Mesenchymal stem cell (in vitro differentiated cells and primary cell): ENCODE measurements at regions not wholly inside any gene's neighbourhood (a gene's known extent, or its start where the extent isn't known, plus 50 kb on each side); places are given as distances from the start of the nearest gene placed in this dataset.
A peak's percentile ranks its signal among the peaks of the same experiment; 100 is the strongest.

ENCODE experiments used
- DNase-seq: peaks from one replicate; pipeline ENCODE4 v3.0.0-alpha.2; 2013
- H2AFZ ChIP-seq: one replicate; pipeline ENCODE4 v1.6.1; 2013; ENCODE audit warnings: low read depth, mild to moderate bottlenecking, control low read depth, inconsistent platforms, low read length, moderate library complexity
- H2AK5ac ChIP-seq: 2 replicates; pipeline ENCODE4 v1.6.1; 2013; ENCODE audit warnings: low read length, moderate library complexity, mild to moderate bottlenecking, inconsistent platforms; ENCODE audit not compliant: severe bottlenecking
- H2BK120ac ChIP-seq: one replicate; pipeline ENCODE4 v1.6.1; 2013; ENCODE audit warnings: low read depth, mild to moderate bottlenecking, inconsistent platforms, low read length, moderate library complexity
- H2BK12ac ChIP-seq, 2 experiments: one replicate each; pipeline ENCODE4 v1.6.1; 2013; ENCODE audit warnings: inconsistent platforms in 2 of 2, low read length in 2 of 2, mild to moderate bottlenecking in 2 of 2, moderate library complexity in 2 of 2, control low read depth in 1 of 2
- H2BK15ac ChIP-seq: one replicate; pipeline ENCODE4 v1.6.1; 2013; ENCODE audit warnings: mild to moderate bottlenecking, low read depth, inconsistent platforms; ENCODE audit not compliant: poor library complexity, severe bottlenecking
- H2BK5ac ChIP-seq: 2 replicates; pipeline ENCODE4 v1.6.1; 2013; ENCODE audit warnings: low read depth, mild to moderate bottlenecking, low read length, control low read depth, inconsistent platforms; ENCODE audit not compliant: poor library complexity, severe bottlenecking
- H3K14ac ChIP-seq, 2 experiments: one replicate each; pipeline ENCODE4 v1.6.1; 2013; ENCODE audit warnings: inconsistent platforms in 2 of 2, low read length in 2 of 2, control low read depth in 1 of 2, mild to moderate bottlenecking in 1 of 2, moderate library complexity in 1 of 2
- H3K18ac ChIP-seq, 2 experiments: one replicate each; pipeline ENCODE4 v1.6.1; 2013; ENCODE audit warnings: inconsistent platforms in 2 of 2, low read length in 2 of 2, control low read depth in 1 of 2, low read depth in 1 of 2, mild to moderate bottlenecking in 1 of 2
- H3K23ac ChIP-seq, 2 experiments: one replicate each; pipeline ENCODE4 v1.6.1; 2013; ENCODE audit warnings: inconsistent platforms in 2 of 2, low read length in 2 of 2, mild to moderate bottlenecking in 2 of 2, moderate library complexity in 2 of 2, control low read depth in 1 of 2
- H3K27ac ChIP-seq: 2 replicates; pipeline ENCODE4 v1.5.1; 2013; ENCODE audit warnings: mild to moderate bottlenecking, moderate library complexity, low read length, control low read depth, inconsistent platforms; ENCODE audit not compliant: poor library complexity, severe bottlenecking
- H3K27me3 ChIP-seq, 2 experiments: 2 replicates each; pipeline versions ENCODE4 v1.6.1 to v1.7.0; 2013; ENCODE audit warnings: low read length in 2 of 2, mild to moderate bottlenecking in 2 of 2, moderate library complexity in 2 of 2, control low read depth in 1 of 2, inconsistent platforms in 1 of 2; ENCODE audit not compliant: control insufficient read depth in 1 of 2, insufficient read depth in 1 of 2
- H3K36me3 ChIP-seq, 2 experiments: 2 replicates each; pipeline versions ENCODE4 v1.6.1 to v1.7.0; 2013; ENCODE audit warnings: low read length in 2 of 2, control low read depth in 1 of 2, inconsistent platforms in 1 of 2, low read depth in 1 of 2, mild to moderate bottlenecking in 1 of 2; ENCODE audit not compliant: insufficient read depth in 2 of 2, control insufficient read depth in 1 of 2
- H3K4ac ChIP-seq, 2 experiments: one replicate each; pipeline ENCODE4 v1.6.1; 2013; ENCODE audit warnings: inconsistent platforms in 2 of 2, low read length in 2 of 2, mild to moderate bottlenecking in 2 of 2, moderate library complexity in 2 of 2, control low read depth in 1 of 2, low read depth in 1 of 2
- H3K4me1 ChIP-seq: 2 replicates; pipeline ENCODE4 v1.6.1; 2013; ENCODE audit warnings: low read depth, low read length, control low read depth; ENCODE audit not compliant: control insufficient read depth, insufficient read depth
- H3K4me2 ChIP-seq: 2 replicates; pipeline ENCODE4 v1.6.1; 2013; ENCODE audit warnings: low read length, mild to moderate bottlenecking, inconsistent platforms; ENCODE audit not compliant: poor library complexity, severe bottlenecking
- H3K4me3 ChIP-seq, 2 experiments: 2 replicates each; pipeline versions ENCODE4 v1.5.1 to v1.7.0; 2013; ENCODE audit warnings: low read length in 2 of 2, mild to moderate bottlenecking in 2 of 2, control low read depth in 1 of 2, low read depth in 1 of 2; ENCODE audit not compliant: insufficient read depth in 1 of 2
- H3K79me1 ChIP-seq: replicated peaks from 2 replicates; pipeline ENCODE4 v1.6.1; 2013; ENCODE audit warnings: mild to moderate bottlenecking, control low read depth, low read length, inconsistent platforms; ENCODE audit not compliant: poor library complexity, severe bottlenecking
- H3K9ac ChIP-seq: 2 replicates; pipeline ENCODE4 v1.7.0; 2013; ENCODE audit warnings: mild to moderate bottlenecking, low read length, moderate library complexity
- H3K9me3 ChIP-seq: 2 replicates; pipeline ENCODE4 v1.7.0; 2013; ENCODE audit warnings: mild to moderate bottlenecking, low read length; ENCODE audit not compliant: control insufficient read depth
- H4K8ac ChIP-seq: one replicate; pipeline ENCODE4 v1.6.1; 2013; ENCODE audit warnings: inconsistent platforms, mild to moderate bottlenecking, low read length, moderate library complexity
- H4K91ac ChIP-seq: one replicate; pipeline ENCODE4 v1.6.1; 2013; ENCODE audit warnings: mild to moderate bottlenecking, low read length, inconsistent platforms
- WGBS: methylation state at CpG from one replicate; pipeline ENCODE4 v1.1.7; 2013; ENCODE audit warnings: mixed read lengths; 5-methylcytosine and 5-hydroxymethylcytosine counted together

DNA sequence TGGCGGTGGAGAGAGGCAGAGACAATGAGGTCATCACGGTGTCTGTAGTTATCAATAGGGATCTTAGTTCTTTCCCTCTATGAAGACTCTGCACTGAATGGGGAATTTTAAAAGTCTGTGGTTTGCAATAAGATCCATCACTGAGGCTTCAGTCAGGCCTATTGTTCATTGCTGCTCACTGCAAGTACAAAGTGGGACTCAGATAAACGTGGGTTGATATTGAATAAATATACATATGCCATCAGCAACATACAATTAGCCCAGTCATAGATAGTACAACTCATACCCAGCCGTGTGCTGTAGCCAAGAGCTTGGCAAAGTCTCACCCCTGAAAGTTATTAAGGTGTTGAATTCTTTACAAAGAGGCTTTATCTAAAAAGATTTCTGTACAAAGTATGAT lies 88.4 kb downstream of the ENC1 start:
- Histone ChIP-seq H3K9ac (no peak overlapping the region), H3K4me2 (no peak overlapping the region), H4K8ac (no peak overlapping the region), H3K9me3 (no peaks in the 10 kb centered on the region), H3K27ac (no peak overlapping the region), H2BK15ac (no peak overlapping the region), H3K14ac (no peak overlapping the region), H3K4me1 (no peaks in the 10 kb centered on the region), H3K36me3 (no peaks in the 10 kb centered on the region), H2BK5ac (no peak overlapping the region), H2BK12ac (no peak overlapping the region), H2BK120ac (no peak overlapping the region), H3K4ac (no peak overlapping the region), H3K18ac (no peak overlapping the region), H4K91ac (no peak overlapping the region), H3K27me3 (no peaks in the 10 kb centered on the region), H2AK5ac (no peak overlapping the region), H3K23ac (no peak overlapping the region), H3K79me1 (no peaks in the 10 kb centered on the region), H3K4me3 (no peak overlapping the region), H2AFZ (no peak overlapping the region)
- no peak for DNase-seq
- WGBS: 90% methylated on average over 3 of the region's 4 CpGs

DNA sequence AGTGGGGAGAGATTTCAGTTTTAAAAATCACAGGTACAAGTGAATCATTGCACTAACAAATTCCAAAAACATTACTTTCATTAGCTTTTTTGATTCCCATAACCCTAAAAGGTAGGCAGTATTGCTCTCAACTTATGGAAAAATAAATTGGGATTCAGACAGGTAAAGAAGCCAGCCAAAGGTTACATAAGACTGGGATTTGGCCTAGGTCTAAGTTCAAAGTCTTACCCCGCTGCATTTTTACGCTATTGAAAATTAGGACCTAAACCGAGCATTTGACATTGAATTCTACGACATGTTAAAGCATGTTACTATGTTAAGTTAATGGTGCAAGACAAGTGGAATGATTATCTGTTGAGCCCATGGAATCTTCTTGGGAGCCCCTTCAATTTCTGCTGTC lies 89.6 kb downstream of the ENC1 start:
- Histone ChIP-seq H3K18ac (no peak overlapping the region), H2BK12ac (no peak overlapping the region), H3K9ac (no peak overlapping the region), H4K8ac (no peak overlapping the region), H3K4me2 (no peak overlapping the region), H3K4ac (no peak overlapping the region), H3K4me1 (peaks cover 1% of the 10 kb centered on the region), H3K36me3 (no peaks in the 10 kb centered on the region), H3K9me3 (no peaks in the 10 kb centered on the region), H3K4me3 (no peak overlapping the region), H3K14ac (no peak overlapping the region), H3K27me3 (no peaks in the 10 kb centered on the region), H2BK15ac (no peak overlapping the region), H2BK5ac (no peak overlapping the region), H2AFZ (no peak overlapping the region), H3K27ac (no peak overlapping the region), H2AK5ac (no peak overlapping the region), H4K91ac (no peak overlapping the region), H3K23ac (no peak overlapping the region), H3K79me1 (no peaks in the 10 kb centered on the region), H2BK120ac (no peak overlapping the region)
- DNase-seq: no peak
- WGBS: 100% methylated on average over 4 of the region's 4 CpGs

DNA sequence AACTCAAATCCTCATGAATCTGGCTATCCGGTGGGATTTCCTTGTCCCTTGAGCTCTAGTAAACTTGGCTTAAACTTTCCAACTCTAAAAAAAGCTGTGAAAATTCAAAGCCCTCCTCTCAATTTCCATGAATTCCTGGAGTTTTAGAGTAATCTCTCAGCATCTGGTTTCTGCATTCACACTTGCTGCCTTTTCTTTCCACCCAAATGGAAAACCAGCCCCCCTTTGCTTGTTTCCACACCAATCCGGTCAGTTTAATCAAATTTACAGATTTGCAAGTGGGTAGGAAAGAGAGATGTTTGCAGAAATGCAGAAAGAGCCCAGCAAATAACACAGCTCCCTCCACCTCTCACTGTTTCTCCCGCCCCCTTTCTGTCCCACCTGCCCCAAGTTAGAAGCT lies 91.1 kb downstream of the ENC1 start:
- no peak overlapping the region for H2AFZ ChIP-seq
- DNase-seq: no peak
- no peaks in the 10 kb centered on the region for H3K27me3 ChIP-seq
- no peak overlapping the region for H3K14ac ChIP-seq
- H2BK15ac ChIP-seq: no peak overlapping the region
- H2BK12ac ChIP-seq: no peak overlapping the region
- H3K18ac ChIP-seq: no peak overlapping the region
- no peak overlapping the region for H3K9ac ChIP-seq
- no peaks in the 10 kb centered on the region for H3K36me3 ChIP-seq
- H2AK5ac ChIP-seq: no peak overlapping the region
- H3K4me3 ChIP-seq: no peak overlapping the region
- H3K9me3 ChIP-seq: no peaks in the 10 kb centered on the region
- no peak overlapping the region for H3K27ac ChIP-seq
- 84% methylated on average over 2 of the region's 3 CpGs for WGBS
- no peak overlapping the region for H3K4ac ChIP-seq
- H3K79me1 ChIP-seq: no peaks in the 10 kb centered on the region
- H2BK120ac ChIP-seq: no peak overlapping the region
- H2BK5ac ChIP-seq: no peak overlapping the region
- H4K91ac ChIP-seq: no peak overlapping the region
- no peak overlapping the region for H3K23ac ChIP-seq
- H3K4me1 ChIP-seq: peaks cover 3% of the 10 kb centered on the region
- no peak overlapping the region for H4K8ac ChIP-seq
- H3K4me2 ChIP-seq: no peak overlapping the region

DNA sequence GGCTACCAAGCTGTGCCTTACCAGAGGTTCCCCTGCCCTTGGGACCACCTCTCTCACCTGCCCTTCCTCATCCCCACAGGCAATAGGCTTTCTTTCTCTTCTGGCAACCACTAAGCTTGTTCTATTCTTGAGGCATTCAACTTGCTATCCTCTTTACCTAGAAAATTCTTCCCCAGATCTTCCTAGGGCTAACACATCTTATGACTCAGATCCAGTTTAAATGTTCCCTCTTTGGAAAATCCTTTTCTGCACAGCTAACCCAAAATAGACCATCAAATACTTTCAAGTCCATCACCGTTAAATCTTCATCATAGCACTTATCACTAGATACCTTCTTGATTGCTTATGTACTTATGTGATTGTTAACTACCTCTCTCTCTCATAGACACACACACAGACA lies 93.7 kb downstream of the ENC1 start:
- Histone ChIP-seq H3K4me1 (peaks cover 9% of the 10 kb centered on the region), H3K79me1 (no peaks in the 10 kb centered on the region), H2BK15ac (no peak overlapping the region), H3K9ac (no peak overlapping the region), H3K4ac (no peak overlapping the region), H3K4me3 (no peak overlapping the region), H2AK5ac (no peak overlapping the region), H3K14ac (no peak overlapping the region), H2BK5ac (no peak overlapping the region), H3K36me3 (no peaks in the 10 kb centered on the region), H2BK120ac (no peak overlapping the region), H3K18ac (no peak overlapping the region), H2AFZ (no peak overlapping the region), H3K4me2 (no peak overlapping the region), H3K27ac (no peak overlapping the region), H2BK12ac (no peak overlapping the region), H3K27me3 (no peaks in the 10 kb centered on the region), H3K9me3 (no peaks in the 10 kb centered on the region), H3K23ac (no peak overlapping the region), H4K91ac (no peak overlapping the region), H4K8ac (no peak overlapping the region)
- peak; percentile 26 for DNase-seq
- 38% methylated on average over 1 of the region's 1 CpG for WGBS
